ENCODE measurements at regions not wholly inside any gene's neighbourhood (a gene's known extent, or its start where the extent isn't known, plus 50 kb on each side); places are given as distances from the start of the nearest gene placed in this dataset.

DNA sequence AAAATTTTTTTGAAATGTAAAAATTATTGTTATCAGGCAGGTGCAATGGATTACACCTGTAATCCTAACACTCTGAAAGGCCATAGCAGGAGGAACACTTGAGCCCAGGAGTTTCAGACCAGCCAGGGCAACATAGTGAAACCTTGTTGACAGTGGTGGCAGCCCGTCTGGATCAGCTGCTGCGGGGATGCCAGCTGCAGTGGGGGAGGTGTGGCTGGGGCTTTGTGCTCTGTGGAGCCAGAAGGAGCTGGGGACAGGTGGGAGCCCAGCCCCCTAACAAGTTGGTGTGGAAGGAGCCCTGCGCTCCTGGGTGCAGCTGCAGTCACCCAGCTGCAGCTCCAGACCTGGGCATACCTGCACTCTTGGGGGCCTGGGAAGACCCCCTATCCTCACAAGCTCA lies 182.4 kb upstream of the MC4R start:
- no peak for TF ChIP-seq EZH2phosphoT487 (IDR thresholded peaks at IDR 0.05; ENCODE audit: borderline replicate concordance, low read depth, low read length)
- TF ChIP-seq, protein P1, sequence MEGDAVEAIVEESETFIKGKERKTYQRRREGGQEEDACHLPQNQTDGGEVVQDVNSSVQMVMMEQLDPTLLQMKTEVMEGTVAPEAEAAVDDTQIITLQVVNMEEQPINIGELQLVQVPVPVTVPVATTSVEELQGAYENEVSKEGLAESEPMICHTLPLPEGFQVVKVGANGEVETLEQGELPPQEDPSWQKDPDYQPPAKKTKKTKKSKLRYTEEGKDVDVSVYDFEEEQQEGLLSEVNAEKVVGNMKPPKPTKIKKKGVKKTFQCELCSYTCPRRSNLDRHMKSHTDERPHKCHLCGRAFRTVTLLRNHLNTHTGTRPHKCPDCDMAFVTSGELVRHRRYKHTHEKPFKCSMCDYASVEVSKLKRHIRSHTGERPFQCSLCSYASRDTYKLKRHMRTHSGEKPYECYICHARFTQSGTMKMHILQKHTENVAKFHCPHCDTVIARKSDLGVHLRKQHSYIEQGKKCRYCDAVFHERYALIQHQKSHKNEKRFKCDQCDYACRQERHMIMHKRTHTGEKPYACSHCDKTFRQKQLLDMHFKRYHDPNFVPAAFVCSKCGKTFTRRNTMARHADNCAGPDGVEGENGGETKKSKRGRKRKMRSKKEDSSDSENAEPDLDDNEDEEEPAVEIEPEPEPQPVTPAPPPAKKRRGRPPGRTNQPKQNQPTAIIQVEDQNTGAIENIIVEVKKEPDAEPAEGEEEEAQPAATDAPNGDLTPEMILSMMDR (conservative IDR thresholded peaks at IDR 0.05; ENCODE audit: low read length), result no peak

Data from OCI-LY7 (cell line).